Calu3 (cell line): ENCODE measurements at regions not wholly inside any gene's neighbourhood (a gene's known extent, or its start where the extent isn't known, plus 50 kb on each side); places are given as distances from the start of the nearest gene placed in this dataset.

ENCODE experiments used
- BruUV-seq: library from RNA; stranded (reverse); fragments of 400-500 nt; replicated peaks from 2 replicates; lab custom pipeline; 2021; lab: Mats Ljungman, UMichigan
- CTCF ChIA-PET: fragments of 300-600 bp; sonication (Branson Sonifier 250); formaldehyde crosslinking; loops from one replicate; lab custom pipeline; 2022; ENCODE audit warnings: antibody characterized with exemption; lab: Charles Lee
- DNase-seq: peaks from one replicate; pipeline ENCODE4 v3.0.0; 2022
- H3K27ac Mint-ChIP-seq: one replicate; pipeline ENCODE4 v1.8.0; 2022; ENCODE audit warnings: mixed read lengths; ENCODE audit not compliant: unreplicated experiment
- H3K27me3 Mint-ChIP-seq: one replicate; pipeline ENCODE4 v1.8.0; 2022; ENCODE audit warnings: mixed read lengths; ENCODE audit not compliant: unreplicated experiment
- H3K36me3 Mint-ChIP-seq: one replicate; pipeline ENCODE4 v1.8.0; 2022; ENCODE audit warnings: mild to moderate bottlenecking, moderate library complexity, mixed read lengths; ENCODE audit not compliant: insufficient read depth, unreplicated experiment
- H3K4me1 Mint-ChIP-seq: one replicate; pipeline ENCODE4 v1.8.0; 2022; ENCODE audit warnings: mild to moderate bottlenecking, low read depth, mixed read lengths; ENCODE audit not compliant: unreplicated experiment
- H3K4me3 Mint-ChIP-seq: one replicate; pipeline ENCODE4 v1.8.0; 2022; ENCODE audit warnings: mild to moderate bottlenecking, low read depth, moderate library complexity, mixed read lengths; ENCODE audit not compliant: unreplicated experiment
- H3K9me3 Mint-ChIP-seq: one replicate; pipeline ENCODE4 v1.8.0; 2022; ENCODE audit warnings: low read depth, mixed read lengths; ENCODE audit not compliant: unreplicated experiment
- intact Hi-C: fragments of 100-400 bp; cut with micrococcal nuclease; formaldehyde crosslinking; loops from one replicate; pipeline ENCODE4 v1.10.0; 2022; ENCODE audit not compliant: unreplicated experiment
- TF ChIP-seq, protein P1 (sequence below): fragments of 200-600 bp; IDR thresholded peaks from one replicate; pipeline ENCODE4 v1.8.0; 2022; ENCODE audit warnings: antibody characterized with exemption; ENCODE audit not compliant: unreplicated experiment

DNA sequence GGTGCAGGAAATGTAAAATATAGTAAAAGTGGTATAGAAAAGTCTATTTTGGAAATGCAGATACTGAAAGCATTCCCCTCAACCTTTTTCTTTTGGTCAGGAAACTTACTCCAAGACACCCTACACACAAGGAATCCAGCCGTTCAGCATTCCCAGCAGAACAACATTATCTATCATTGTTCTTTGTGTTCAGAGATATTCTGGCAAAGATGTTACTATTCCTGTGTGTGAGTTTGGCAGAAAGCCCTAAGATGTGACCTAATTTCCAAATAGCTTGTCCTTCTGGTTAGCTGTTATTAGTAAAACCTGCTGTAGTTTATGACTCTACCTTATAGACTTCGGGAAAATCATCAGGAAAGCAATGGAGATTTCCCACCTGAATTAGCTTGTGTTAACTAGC is 78.1 kb upstream of the PELI1 start:
- no peak overlapping the region for H3K4me3 Mint-ChIP-seq
- peaks cover 5% of the 10 kb centered on the region for H3K36me3 Mint-ChIP-seq
- CTCF ChIA-PET = no interaction called here
- H3K27ac Mint-ChIP-seq = no peak overlapping the region
- H3K27me3 Mint-ChIP-seq = peaks cover 8% of the 10 kb centered on the region
- H3K4me1 Mint-ChIP-seq = no peaks in the 10 kb centered on the region
- TF ChIP-seq, protein P1, sequence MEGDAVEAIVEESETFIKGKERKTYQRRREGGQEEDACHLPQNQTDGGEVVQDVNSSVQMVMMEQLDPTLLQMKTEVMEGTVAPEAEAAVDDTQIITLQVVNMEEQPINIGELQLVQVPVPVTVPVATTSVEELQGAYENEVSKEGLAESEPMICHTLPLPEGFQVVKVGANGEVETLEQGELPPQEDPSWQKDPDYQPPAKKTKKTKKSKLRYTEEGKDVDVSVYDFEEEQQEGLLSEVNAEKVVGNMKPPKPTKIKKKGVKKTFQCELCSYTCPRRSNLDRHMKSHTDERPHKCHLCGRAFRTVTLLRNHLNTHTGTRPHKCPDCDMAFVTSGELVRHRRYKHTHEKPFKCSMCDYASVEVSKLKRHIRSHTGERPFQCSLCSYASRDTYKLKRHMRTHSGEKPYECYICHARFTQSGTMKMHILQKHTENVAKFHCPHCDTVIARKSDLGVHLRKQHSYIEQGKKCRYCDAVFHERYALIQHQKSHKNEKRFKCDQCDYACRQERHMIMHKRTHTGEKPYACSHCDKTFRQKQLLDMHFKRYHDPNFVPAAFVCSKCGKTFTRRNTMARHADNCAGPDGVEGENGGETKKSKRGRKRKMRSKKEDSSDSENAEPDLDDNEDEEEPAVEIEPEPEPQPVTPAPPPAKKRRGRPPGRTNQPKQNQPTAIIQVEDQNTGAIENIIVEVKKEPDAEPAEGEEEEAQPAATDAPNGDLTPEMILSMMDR = no peak
- no TSS peak for BruUV-seq
- no peaks in the 10 kb centered on the region for H3K9me3 Mint-ChIP-seq
- DNase-seq = no peak
- intact Hi-C loops = no loop called here

DNA sequence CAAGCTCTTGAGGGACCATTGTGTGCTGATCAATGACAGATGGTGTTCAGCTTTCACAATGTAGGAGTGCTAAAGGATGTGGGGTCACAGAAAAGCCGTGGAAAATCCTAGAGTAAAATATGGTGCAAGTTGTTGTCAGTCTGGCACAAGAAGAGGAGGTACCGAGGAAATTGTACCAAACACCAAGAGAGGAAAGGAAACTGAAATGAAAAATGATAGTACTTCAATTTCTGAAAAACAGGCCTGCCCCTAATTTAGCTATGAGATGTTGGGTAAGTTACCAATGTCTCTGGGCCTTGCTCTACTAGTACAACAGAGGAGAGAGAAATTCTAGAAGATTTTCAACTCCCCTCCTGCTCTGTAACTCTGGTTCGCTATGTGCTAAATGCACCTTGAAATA is 78.8 kb upstream of the PELI1 start:
- no peak overlapping the region for H3K4me3 Mint-ChIP-seq
- DNase-seq = no peak
- no peaks in the 10 kb centered on the region for H3K9me3 Mint-ChIP-seq
- intact Hi-C loops = no loop called here
- H3K4me1 Mint-ChIP-seq = peaks cover 3% of the 10 kb centered on the region
- H3K27ac Mint-ChIP-seq = no peak overlapping the region
- H3K27me3 Mint-ChIP-seq = peaks cover 8% of the 10 kb centered on the region
- BruUV-seq = no TSS peak
- H3K36me3 Mint-ChIP-seq = peaks cover 8% of the 10 kb centered on the region
- CTCF ChIA-PET = interaction anchor here (0.6 to 0.7 kb wide), 2 partner anchors 15 to 980 kb away, joined by 4 to 5 read pairs; no protein-coding TSS in a partner anchor
- TF ChIP-seq, protein P1 = no peak

DNA sequence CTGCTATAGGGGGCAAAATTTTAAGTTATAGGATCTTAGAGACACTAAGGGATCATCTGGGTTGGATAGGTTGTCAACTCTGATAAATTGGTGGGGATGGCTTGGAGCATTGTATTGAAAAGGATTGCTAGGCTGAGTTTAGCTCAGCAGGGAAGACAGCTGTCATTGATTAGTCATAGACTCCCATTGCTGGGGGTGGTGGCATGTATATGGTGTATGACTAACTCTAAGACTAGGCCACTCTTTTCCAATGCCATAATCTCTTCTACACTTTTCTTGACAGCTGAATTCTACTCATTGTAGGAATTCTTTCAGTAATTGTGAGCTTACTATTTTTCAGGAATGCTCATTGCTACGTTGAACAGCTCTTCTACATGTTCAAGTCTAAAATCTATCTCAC is 81.3 kb upstream of the PELI1 start:
- Mint-ChIP-seq H3K4me3 (no peak overlapping the region), H3K27me3 (peaks cover 17% of the 10 kb centered on the region), H3K27ac (no peak overlapping the region), H3K4me1 (peaks cover 10% of the 10 kb centered on the region), H3K36me3 (peaks cover 11% of the 10 kb centered on the region), H3K9me3 (no peaks in the 10 kb centered on the region)
- DNase-seq = no peak
- TF ChIP-seq, protein P1 = no peak
- intact Hi-C loops = no loop called here
- BruUV-seq = no TSS peak
- CTCF ChIA-PET = no interaction called here

DNA sequence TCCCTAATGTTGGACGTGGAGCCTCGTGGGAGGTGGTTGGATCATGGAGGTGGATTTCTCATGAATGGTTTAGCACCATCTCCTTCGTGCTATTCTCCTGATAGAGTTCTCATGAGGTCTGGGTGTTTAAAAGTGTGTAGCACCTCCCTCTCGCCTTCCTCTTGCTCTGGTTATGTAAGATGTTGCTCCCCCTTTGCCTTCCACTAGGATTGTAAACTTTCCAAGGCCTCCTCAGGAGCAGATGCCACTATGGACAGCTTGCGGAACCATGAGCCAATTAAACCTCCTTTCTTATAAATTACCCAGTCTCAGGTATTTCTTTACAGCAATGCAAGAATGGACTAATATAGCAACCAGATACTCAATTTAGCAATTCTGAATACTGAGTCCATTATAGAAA is 82.4 kb upstream of the PELI1 start:
- H3K27ac Mint-ChIP-seq = no peak overlapping the region

More for the DNA sequence above, 82.4 kb upstream of the PELI1 start:
- TF ChIP-seq, protein P1 = no peak
- H3K4me3 Mint-ChIP-seq = no peak overlapping the region
- no TSS peak for BruUV-seq
- H3K9me3 Mint-ChIP-seq = no peaks in the 10 kb centered on the region
- no peak for DNase-seq
- H3K36me3 Mint-ChIP-seq = peaks cover 11% of the 10 kb centered on the region
- H3K27me3 Mint-ChIP-seq = peaks cover 18% of the 10 kb centered on the region
- intact Hi-C loops = no loop called here
- CTCF ChIA-PET = no interaction called here
- peaks cover 10% of the 10 kb centered on the region for H3K4me1 Mint-ChIP-seq
